IPS-18c (cell line): ENCODE measurements at regions not wholly inside any gene's neighbourhood (a gene's known extent, or its start where the extent isn't known, plus 50 kb on each side); places are given as distances from the start of the nearest gene placed in this dataset.

Experiments
- H3K4me3 ChIP-seq: 2 replicates; pipeline ENCODE4 v1.7.0; 2013; ENCODE audit warnings: low read depth, mild to moderate bottlenecking, low read length, moderate library complexity; ENCODE audit not compliant: insufficient read depth
- H3K9me3 ChIP-seq: one replicate; pipeline ENCODE4 v1.6.1; 2013; ENCODE audit warnings: mild to moderate bottlenecking, low read length, moderate library complexity; ENCODE audit not compliant: control insufficient read depth, insufficient read depth

DNA sequence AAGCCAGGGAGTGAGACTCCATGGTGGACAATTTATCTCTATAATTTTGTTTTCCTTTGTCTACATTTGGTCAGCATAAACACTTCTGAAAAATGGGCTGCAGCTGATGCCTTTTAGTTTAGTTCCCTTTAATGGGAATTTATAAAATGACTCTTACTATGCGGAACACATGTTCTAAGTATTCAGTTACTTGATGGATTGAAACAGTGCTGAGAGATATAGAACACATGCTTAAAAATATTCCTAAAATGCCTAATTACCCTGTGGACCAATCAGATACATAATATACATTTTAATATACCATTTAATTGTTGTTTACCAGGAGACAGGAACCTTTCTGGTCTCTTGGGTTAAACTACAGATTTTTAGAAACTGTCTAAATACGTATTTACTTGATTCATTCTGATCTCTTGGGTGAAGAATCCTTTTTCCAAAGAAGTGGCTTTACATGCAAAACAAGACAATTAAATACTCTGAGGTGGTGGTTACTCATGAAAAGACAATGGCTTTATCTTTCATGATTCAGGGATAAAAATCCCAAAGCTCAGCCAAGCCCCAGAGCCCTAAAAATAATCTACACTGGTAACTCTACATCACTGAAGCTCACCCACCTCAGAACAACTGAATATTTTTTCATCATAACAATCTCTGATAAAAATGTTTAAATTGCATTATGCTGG, 128.1 kb upstream of the SERTAD2 start:
- H3K4me3 ChIP-seq, result no peak overlapping the region
- H3K9me3 ChIP-seq, result no peaks in the 10 kb centered on the region

- Histone ChIP-seq H3K4me3 (no peak overlapping the region; the same call in 1 of the 2 replicates), H3K9me3 (no peaks in the 10 kb centered on the region)
Measured at GRCh38 chr2:64784168-64785061, 130.7 kb upstream of the SERTAD2 start.

GRCh38 chr2:64785245-64785644, 131.5 kb upstream of the SERTAD2 start:
- no peak overlapping the region for H3K4me3 ChIP-seq
- H3K9me3 ChIP-seq, result no peaks in the 10 kb centered on the region

GRCh38 chr2:64786343-64787018, 132.8 kb upstream of the SERTAD2 start:
- Histone ChIP-seq H3K9me3 (no peaks in the 10 kb centered on the region), H3K4me3 (no peak overlapping the region)

GRCh38 chr2:64787019-64787365, 133.3 kb upstream of the SERTAD2 start:
- Histone ChIP-seq H3K4me3 (no peak overlapping the region), H3K9me3 (no peaks in the 10 kb centered on the region)

DNA sequence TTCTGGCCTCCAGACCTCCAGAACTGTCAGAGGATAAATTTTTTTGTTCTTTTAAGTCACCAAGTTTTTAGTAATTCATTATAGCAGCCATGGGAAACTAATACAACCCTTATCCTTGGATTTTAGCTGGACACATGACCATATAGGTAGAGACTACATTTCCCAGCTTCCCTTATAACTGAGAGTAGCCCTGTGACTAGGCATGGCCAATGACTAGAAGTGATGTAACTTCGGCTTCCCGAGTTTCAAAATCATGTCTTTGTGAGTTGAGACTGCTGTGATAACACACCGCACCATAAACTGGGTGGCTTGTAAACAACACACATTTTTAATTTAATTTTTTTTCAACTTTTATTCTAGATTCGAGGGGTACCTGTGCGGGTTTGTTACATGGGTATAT, 134.0 kb upstream of the SERTAD2 start:
- H3K9me3 ChIP-seq, result no peaks in the 10 kb centered on the region
- H3K4me3 ChIP-seq, result no peak overlapping the region

DNA sequence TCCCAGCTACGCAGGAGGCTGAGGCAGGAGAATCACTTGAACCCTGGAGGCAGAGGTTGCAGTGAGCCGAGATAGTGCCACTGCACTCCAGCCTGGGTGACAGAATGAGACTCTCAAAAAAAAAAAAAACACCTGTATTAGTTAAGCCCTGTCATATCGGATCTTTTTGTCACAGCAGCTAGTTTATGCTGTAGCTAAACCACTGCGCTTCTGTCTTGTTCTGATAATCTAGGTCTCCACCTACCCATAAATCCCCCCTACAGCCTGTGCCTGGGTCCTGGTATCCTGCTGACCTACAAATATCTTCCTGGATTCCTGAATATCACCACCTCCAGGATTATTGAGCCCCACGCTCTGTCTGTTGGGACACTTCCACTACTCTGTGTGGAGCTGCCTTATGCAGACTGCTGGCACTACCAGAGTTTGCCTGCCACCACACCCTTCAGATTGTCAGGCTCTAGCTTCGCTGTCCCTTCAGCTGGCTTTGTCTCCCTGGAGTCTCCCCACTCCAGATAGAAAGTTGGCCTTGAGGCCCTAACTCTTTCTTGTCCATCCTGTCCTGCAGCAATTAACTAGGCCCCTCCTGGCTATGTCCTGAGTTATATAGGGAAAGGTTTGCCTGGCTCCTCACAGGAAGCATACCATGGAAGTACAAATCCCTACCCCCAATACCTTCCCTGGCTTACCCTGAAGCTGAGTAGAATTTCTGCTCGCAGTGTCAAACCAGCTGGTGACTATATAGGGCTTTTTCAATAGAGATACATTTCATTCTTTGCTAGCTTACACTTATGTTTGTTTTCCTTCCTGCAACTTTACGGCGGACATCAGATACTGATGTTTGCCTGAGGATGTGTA, 136.0 kb upstream of the SERTAD2 start:
- H3K4me3 ChIP-seq, result no peak overlapping the region
- no peaks in the 10 kb centered on the region for H3K9me3 ChIP-seq

- Histone ChIP-seq H3K9me3 (no peaks in the 10 kb centered on the region), H3K4me3 (no peak overlapping the region)
Measured at GRCh38 chr2:64792300-64792699, 138.6 kb upstream of the SERTAD2 start.

GRCh38 chr2:64792995-64793639, 139.4 kb upstream of the SERTAD2 start:
- H3K4me3 ChIP-seq, result no peak overlapping the region
- no peaks in the 10 kb centered on the region for H3K9me3 ChIP-seq

DNA sequence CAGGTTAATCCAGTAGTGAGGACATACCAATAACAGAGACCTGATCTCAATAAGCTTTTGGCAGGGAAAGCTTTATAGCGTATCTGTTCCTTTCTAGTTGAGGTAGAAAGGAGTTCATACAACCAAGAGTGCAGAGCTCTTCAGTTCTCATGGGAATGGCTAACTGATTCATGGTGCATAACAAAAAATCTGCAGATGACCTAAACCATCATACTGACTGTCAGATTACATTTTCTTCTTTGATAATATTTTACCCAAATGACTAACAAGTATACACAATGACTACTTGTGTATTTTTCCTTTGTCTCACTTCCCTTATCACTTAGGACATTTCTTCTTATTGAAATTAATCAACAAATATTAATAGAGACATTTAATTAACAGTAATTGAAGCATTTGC, 140.0 kb upstream of the SERTAD2 start:
- Histone ChIP-seq H3K9me3 (no peaks in the 10 kb centered on the region), H3K4me3 (no peak overlapping the region)

GRCh38 chr2:64794426-64794995, 140.8 kb upstream of the SERTAD2 start:
- no peaks in the 10 kb centered on the region for H3K9me3 ChIP-seq
- H3K4me3 ChIP-seq, result no peak overlapping the region

DNA sequence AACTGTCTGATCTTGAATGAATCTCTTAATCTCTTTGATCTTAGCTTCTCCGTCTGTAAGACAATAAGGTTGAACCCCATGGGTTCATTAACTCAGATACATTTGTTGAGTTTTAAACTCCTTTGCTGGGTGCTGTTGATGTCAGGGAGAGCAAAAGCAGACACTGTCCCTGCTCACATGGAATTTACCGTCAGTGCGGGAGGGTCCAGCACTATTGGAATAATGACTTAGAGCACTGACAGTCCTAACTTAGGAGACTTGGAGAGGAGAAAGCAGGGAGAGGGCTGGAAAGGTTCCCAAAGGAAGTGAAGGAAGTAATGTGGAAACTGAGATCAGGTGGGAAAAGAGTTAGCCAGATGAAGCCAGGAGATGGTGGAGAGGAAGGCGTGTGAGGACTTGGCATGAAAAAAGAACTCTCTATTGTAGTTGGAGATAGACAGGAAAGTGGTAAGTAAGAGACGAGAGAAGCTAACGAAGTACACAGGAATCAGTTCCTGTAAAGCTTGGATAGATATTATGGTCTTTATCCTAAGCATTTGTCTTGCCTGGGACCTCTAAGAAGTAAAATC, 141.4 kb upstream of the SERTAD2 start:
- H3K4me3 ChIP-seq, result no peak overlapping the region
- no peaks in the 10 kb centered on the region for H3K9me3 ChIP-seq

- H3K9me3 ChIP-seq, result no peaks in the 10 kb centered on the region
- H3K4me3 ChIP-seq, result no peak overlapping the region
Measured at GRCh38 chr2:64796926-64797325, 143.2 kb upstream of the SERTAD2 start.

GRCh38 chr2:64797881-64798575, 144.3 kb upstream of the SERTAD2 start:
- no peak overlapping the region for H3K4me3 ChIP-seq
- H3K9me3 ChIP-seq, result no peaks in the 10 kb centered on the region

GRCh38 chr2:64799592-64800252, 146.0 kb upstream of the SERTAD2 start:
- H3K4me3 ChIP-seq, result no peak overlapping the region

More at GRCh38 chr2:64799592-64800252, 146.0 kb upstream of the SERTAD2 start:
- peaks cover 1% of the 10 kb centered on the region for H3K9me3 ChIP-seq
